Gastroesophageal sphincter (tissue), 4 donors: ENCODE measurements at regions not wholly inside any gene's neighbourhood (a gene's known extent, or its start where the extent isn't known, plus 50 kb on each side); places are given as distances from the start of the nearest gene placed in this dataset.

Source experiments
- ATAC-seq: fragments of 150-250 bp; one replicate; pipeline ENCODE4 v1.9.1; 2016; ENCODE audit warnings: mild to moderate bottlenecking, moderate library complexity
- H3K27ac ChIP-seq, 4 donors: fragments of 200-600 bp; sonication (generic) in 3 of 4; 1 replicate in 3 of 4; 2 replicates in 1 of 4; pipeline ENCODE4 v1.5.1; 2016 to 2019
- H3K27me3 ChIP-seq: fragments of 200-600 bp; sonication (generic); one replicate; pipeline ENCODE4 v1.5.1; 2019
- H3K36me3 ChIP-seq, 2 donors: fragments of 200-600 bp; sonication (generic); one replicate each; pipeline ENCODE4 v1.5.1; 2019; ENCODE audit warnings: control low read depth in 1 of 2
- H3K4me1 ChIP-seq, 3 donors: fragments of 200-600 bp; sonication (generic); 1 replicate in 2 of 3; 2 replicates in 1 of 3; pipeline ENCODE4 v1.5.1; 2016 to 2019; ENCODE audit warnings: control low read depth in 2 of 3
- H3K4me3 ChIP-seq, 2 donors: fragments of 200-600 bp; sonication (generic); one replicate each; pipeline ENCODE4 v1.5.1; 2019; ENCODE audit warnings: mild to moderate bottlenecking in 1 of 2, moderate library complexity in 1 of 2
- H3K9me3 ChIP-seq, 3 donors: fragments of 200-600 bp; sonication (generic); one replicate each; pipeline ENCODE4 v1.5.1; 2017 to 2019; ENCODE audit warnings: control low read depth in 2 of 3
- EP300 ChIP-seq: sonication (generic); formaldehyde crosslinking; IDR thresholded peaks from one replicate; pipeline ENCODE4 v1.6.1; 2017; ENCODE audit warnings: antibody characterized with exemption, mild to moderate bottlenecking
- POLR2A ChIP-seq, 2 donors: fragments of 450-650 bp; IDR thresholded peaks; one replicate each; pipeline ENCODE4 v1.6.1; 2017; ENCODE audit warnings: antibody characterized with exemption in 2 of 2, mild to moderate bottlenecking in 2 of 2, moderate library complexity in 1 of 2
- POLR2AphosphoS5 ChIP-seq: sonication (generic); formaldehyde crosslinking; IDR thresholded peaks from one replicate; pipeline ENCODE4 v1.6.1; 2017; ENCODE audit warnings: antibody characterized with exemption
- WGBS, 2 donors: methylation state at CpG; one replicate each; pipeline ENCODE4 v1.1.5; 2018; ENCODE audit warnings: low coverage in 1 of 2; 5-methylcytosine and 5-hydroxymethylcytosine counted together
- TF ChIP-seq, protein P1 (sequence below), 4 experiments: fragments of 200-600 bp in 2 of 4; fragments of 450-650 bp in 2 of 4; sonication (generic) in 1 of 4; IDR thresholded peaks; one replicate each; pipeline ENCODE4 v1.5.1; 2017 to 2019; ENCODE audit warnings: antibody characterized with exemption in 4 of 4, mild to moderate bottlenecking in 2 of 4, moderate library complexity in 2 of 4

DNA sequence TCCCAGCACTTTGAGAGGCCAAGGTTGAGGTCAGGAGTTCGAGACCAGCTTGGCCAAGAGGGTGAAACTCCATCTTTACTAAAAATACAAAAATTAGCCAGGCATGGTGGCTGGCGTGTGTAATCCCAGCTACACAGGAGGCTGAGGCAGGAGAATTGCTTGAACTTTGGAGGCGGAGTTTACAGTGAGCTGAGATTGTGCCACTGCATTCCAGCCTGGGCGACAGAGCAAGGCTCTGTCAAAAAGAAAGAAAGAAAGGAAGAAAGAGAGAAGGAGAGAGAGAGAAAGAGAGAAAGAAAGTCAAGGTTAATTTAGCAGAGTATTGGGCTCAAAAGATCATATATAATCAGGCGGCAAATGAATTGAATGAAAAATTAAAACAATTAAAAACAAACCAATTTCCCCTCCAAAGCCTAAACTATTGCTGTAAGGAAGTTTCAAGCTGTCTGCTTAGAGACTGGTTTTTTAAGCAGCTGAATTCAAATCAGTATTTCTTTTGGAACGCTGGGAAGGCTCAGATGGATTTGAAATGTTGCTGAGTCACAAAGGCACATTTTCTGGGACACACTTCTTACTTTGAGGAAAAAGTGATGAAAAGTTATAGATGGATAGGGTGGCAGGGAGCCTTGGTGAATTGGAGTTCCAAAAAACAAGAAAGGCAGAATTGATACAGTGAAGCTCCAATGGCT lies 81.3 kb upstream of the BHLHE40 start:
- no peak for TF ChIP-seq POLR2AphosphoS5
- TF ChIP-seq POLR2A (IDR thresholded peaks at IDR 0.05): no peak
- no peak for TF ChIP-seq EP300
- TF ChIP-seq, protein P1, sequence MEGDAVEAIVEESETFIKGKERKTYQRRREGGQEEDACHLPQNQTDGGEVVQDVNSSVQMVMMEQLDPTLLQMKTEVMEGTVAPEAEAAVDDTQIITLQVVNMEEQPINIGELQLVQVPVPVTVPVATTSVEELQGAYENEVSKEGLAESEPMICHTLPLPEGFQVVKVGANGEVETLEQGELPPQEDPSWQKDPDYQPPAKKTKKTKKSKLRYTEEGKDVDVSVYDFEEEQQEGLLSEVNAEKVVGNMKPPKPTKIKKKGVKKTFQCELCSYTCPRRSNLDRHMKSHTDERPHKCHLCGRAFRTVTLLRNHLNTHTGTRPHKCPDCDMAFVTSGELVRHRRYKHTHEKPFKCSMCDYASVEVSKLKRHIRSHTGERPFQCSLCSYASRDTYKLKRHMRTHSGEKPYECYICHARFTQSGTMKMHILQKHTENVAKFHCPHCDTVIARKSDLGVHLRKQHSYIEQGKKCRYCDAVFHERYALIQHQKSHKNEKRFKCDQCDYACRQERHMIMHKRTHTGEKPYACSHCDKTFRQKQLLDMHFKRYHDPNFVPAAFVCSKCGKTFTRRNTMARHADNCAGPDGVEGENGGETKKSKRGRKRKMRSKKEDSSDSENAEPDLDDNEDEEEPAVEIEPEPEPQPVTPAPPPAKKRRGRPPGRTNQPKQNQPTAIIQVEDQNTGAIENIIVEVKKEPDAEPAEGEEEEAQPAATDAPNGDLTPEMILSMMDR (IDR thresholded peaks at IDR 0.05): no peak
- H3K4me1 ChIP-seq: peaks cover 8 to 50% (median 14%) of the 10 kb centered on the region in 3 donors
- H3K9me3 ChIP-seq: no peaks in the 10 kb centered on the region
- 33 to 38% methylated on average over 5 to 6 of the region's 6 CpGs for WGBS, 2 donors
- H3K4me3 ChIP-seq: no peak overlapping the region
- ATAC-seq: peak; percentile 23
- H3K27ac ChIP-seq: peak overlapping the region; percentile 69 to 75 (median 72)
- H3K27me3 ChIP-seq: no peaks in the 10 kb centered on the region
- no peaks in the 10 kb centered on the region for H3K36me3 ChIP-seq

DNA sequence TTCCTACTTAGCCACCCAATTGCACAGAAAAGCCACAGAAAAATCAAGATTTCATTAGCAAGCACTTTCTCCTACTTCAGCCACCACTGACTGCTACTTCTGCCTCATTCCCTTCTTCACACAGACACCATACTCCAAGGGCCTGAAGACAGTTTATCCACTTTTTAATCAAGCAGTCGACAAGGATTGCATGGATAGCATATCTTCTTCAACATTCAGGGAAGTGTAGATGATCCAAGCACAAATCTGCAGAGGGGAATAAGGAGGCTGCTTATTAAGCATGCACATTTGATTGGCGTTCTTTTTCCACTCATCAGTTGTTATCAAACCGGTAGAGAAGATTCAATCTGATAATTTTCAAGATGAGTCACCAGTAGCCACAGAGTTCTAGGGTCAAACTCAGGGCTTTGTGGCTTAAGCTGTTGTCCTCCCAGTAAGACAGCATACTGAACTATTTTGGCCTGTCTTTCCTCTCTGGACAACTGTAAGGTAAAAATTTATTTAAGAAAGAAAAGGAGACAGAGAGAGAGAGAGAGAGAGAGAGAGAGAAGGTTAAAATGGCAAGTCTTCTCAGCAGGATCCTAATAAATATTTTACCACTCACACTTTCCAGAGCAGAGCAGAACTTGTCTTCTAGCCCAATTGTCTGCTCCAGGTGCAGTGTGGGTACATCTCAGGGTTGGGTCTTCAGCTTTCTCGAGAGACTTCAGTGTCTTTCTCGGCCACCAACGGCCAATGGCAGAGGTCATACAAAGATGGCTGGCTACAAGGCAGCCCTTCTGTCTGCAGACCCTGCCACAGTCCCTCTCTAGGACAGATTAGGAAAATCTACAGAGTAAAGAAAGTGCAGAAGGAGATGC lies 80.6 kb upstream of the BHLHE40 start:
- H3K4me3 ChIP-seq: no peak overlapping the region
- TF ChIP-seq EP300: no peak
- TF ChIP-seq POLR2A (IDR thresholded peaks at IDR 0.05): no peak
- TF ChIP-seq, protein P1 (IDR thresholded peaks at IDR 0.05): no peak
- TF ChIP-seq POLR2AphosphoS5: no peak
- 31 to 55% methylated on average over 3 to 4 of the region's 6 CpGs for WGBS, 2 donors
- no peaks in the 10 kb centered on the region for H3K36me3 ChIP-seq
- peak; percentile 23 for ATAC-seq
- H3K27ac ChIP-seq: peak overlapping the region; percentile 69 to 75 (median 72)
- H3K4me1 ChIP-seq: peaks cover 8 to 51% (median 14%) of the 10 kb centered on the region in 3 donors
- no peaks in the 10 kb centered on the region for H3K27me3 ChIP-seq
- no peaks in the 10 kb centered on the region for H3K9me3 ChIP-seq

DNA sequence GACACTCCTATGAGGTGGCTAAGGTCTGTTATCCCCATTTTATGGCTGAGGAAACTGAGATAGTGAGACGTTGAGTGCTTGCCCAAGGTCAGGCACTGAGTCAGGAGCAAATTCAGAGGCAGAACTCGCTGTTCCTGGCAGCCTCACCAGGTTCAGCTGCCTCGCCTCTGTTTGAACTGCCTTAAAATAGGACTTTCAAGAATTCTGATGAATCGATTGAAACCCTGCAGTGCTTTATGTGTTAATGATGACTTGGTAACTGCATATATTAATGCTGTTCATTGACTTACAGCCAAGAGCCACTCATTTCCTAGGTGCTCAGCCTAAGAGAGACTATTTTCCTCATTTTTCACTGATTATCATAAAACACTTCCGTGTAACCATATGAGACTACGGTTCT lies 79.5 kb upstream of the BHLHE40 start:
- 67 to 70% methylated on average over 6 of the region's 6 CpGs for WGBS, 2 donors
- Histone ChIP-seq H3K27me3 (no peaks in the 10 kb centered on the region), H3K36me3 (no peaks in the 10 kb centered on the region), H3K4me3 (no peak overlapping the region), H3K9me3 (no peaks in the 10 kb centered on the region), H3K4me1 (peaks cover 10 to 55% (median 14%) of the 10 kb centered on the region in 3 donors), H3K27ac (peak overlapping the region in 2 of 4 donors; percentile 12 to 75)
- TF ChIP-seq, protein P1 (IDR thresholded peaks at IDR 0.05): no peak
- TF ChIP-seq POLR2AphosphoS5 (no peak), POLR2A (IDR thresholded peaks at IDR 0.05) (no peak), EP300 (no peak)
- no peak for ATAC-seq

DNA sequence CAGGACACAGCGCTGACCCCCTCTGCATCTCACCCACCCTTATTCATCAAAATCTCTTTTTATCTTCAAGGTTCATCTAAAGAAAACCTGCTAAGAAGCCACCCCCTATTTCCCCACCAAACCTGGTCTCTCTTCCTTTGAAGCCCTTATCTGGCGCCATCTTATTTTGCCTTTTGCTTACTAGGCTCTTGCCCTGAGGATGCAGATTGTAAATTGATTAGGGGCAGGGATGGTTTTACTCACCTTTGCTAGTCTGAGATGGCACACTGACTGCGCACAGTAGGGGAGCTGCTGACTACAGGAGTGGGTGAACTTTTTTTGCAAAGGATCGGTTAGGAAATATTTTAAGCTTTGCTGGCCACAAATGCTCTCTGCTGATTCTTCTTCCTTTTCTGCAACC lies 78.9 kb upstream of the BHLHE40 start:
- H3K27ac ChIP-seq: peak overlapping the region in 1 of 4 donors; percentile 12
- no peak for ATAC-seq
- TF ChIP-seq POLR2AphosphoS5 (no peak), EP300 (no peak)
- H3K36me3 ChIP-seq: no peaks in the 10 kb centered on the region
- H3K9me3 ChIP-seq: no peaks in the 10 kb centered on the region
- no peaks in the 10 kb centered on the region for H3K27me3 ChIP-seq
- 100% methylated on average over 4 of the region's 4 CpGs for WGBS, 2 donors
- peaks cover 10 to 61% (median 15%) of the 10 kb centered on the region in 3 donors for H3K4me1 ChIP-seq
- H3K4me3 ChIP-seq: no peak overlapping the region

DNA sequence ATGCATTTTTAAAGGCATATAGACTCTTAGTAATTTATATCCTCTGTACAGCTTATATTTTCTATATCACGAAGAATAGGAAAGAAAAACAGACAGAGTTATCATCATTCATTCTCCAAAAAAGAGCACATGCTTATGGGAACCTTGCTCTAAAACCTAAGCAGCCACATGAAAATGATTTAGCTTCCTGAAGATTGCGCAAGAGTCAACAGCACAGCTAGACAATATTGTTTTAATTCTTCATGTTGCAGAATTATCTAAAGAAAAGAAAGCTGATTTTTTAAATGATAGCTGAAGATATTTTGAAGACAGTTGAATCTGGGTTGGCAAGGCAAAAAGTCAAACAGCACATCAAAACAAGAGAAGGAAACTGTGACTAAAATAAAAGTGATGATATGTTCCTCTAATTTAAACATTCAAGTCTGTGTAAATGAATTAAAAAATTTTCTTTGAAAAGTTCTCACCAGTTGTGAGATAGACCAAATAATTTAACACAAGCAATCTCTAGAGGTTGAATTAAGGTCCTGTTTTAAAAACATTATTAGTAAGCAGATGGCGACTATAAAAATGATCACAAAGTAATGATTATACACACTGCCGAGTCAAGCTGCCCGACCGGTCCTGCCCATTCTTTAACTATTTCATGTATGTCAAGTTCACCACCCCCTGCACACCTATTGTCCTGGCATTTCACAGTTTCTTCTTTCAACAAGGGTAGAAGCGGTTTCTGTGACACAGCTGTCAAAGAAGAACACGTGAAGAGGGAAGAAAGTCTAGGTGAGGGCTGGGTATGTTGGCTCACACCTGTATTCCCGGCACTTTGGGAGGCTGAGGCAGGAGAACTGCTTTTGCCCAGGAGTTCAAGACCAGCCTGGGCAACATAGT lies 74.2 kb upstream of the BHLHE40 start:
- TF ChIP-seq, protein P1 (IDR thresholded peaks at IDR 0.05): no peak
- TF ChIP-seq EP300 (no peak), POLR2AphosphoS5 (no peak), POLR2A (IDR thresholded peaks at IDR 0.05) (no peak)
- no peaks in the 10 kb centered on the region for H3K9me3 ChIP-seq
- 33 to 50% methylated on average over 6 to 9 of the region's 9 CpGs for WGBS, 2 donors
- H3K36me3 ChIP-seq: no peaks in the 10 kb centered on the region
- no peak overlapping the region for H3K4me3 ChIP-seq
- no peaks in the 10 kb centered on the region for H3K27me3 ChIP-seq
- no peak for ATAC-seq
- peak overlapping the region in 1 of 4 donors; percentile 19 for H3K27ac ChIP-seq
- H3K4me1 ChIP-seq: peaks cover 3 to 46% (median 3%) of the 10 kb centered on the region in 3 donors
